Kidney glomerular epithelial cell (primary cell): ENCODE measurements at regions not wholly inside any gene's neighbourhood (a gene's known extent, or its start where the extent isn't known, plus 50 kb on each side); places are given as distances from the start of the nearest gene placed in this dataset.
"Not testable (repeated sequence)": the region's sequence is repeated elsewhere in the genome, so short reads cannot be mapped to it uniquely, and the experiment has no call there.

Experiments
- DNase-seq: peaks from one replicate; lab custom pipeline; 2025; lab: John Stamatoyannopoulos, UW

DNA sequence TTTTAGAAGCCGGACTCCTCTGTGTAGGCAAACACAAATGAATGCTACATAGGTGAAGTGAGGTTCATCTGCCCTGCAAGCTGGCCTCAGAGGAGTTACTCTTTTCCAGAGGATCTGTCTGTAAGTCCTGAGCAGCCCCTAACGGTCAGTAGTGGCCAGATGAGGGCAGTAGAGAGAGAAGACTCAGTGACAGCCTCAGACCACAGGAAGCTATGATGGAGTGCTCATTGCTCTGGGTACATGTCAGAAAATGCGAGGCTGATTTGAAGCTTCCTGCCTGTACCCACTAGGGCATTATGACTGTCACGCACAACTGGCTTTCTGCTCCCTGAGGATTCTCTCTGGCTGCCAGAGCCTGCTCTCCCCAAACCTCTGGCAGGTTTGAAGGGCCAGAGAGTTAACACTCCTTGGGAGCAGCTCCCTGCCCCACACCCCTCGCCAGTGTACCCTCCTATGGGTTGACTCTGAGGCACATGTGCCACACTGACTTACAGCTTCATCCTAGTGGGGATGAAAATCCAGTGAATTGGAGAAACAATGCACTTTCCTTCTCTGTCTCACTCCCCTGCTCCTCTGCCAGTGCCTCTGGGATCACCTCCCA is 141.5 kb downstream of the GABRG2 start:
- DNase-seq = peak; percentile 39

GRCh38 chr5:162214551-162214950 is 147.0 kb downstream of the GABRG2 start:
- no peak for DNase-seq

DNA sequence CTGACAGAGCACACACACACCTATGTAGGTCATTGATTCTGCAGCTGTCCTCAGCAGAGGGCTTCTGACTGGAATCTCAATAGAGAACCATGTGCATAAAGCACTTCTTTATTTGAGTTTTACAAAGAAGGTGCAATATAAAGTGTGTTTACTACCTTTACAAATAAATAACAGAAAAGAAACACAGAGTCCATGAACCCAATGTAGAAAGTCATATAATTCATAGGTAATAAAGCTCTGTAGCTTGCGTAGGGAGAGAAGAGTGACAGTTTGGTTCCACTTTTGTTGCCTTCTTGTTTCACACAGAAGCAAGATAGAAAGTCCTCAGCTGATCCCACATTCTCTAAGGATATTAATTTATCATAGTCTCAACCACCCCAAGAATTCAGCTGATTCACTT is 149.5 kb downstream of the GABRG2 start:
- DNase-seq = no peak

DNA sequence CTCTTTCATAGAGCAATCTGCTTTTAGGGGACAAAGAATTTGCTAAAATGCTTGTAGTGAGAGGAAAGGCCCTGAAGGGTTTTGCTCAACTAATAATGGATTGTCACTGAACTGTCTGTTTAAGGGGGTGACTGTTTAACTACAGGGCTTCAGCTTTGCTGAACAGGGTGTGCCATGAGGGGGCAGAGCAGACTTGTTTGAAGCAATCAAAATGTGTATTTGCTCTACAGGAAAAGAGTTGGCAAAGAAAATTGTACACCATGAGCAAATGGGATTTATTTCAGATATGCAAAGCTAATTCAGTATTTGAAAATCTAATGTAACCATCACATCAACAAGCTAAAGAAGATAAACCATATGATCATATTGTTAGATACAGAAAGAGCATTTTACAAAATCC is 154.3 kb downstream of the GABRG2 start:
- DNase-seq = no peak

DNA sequence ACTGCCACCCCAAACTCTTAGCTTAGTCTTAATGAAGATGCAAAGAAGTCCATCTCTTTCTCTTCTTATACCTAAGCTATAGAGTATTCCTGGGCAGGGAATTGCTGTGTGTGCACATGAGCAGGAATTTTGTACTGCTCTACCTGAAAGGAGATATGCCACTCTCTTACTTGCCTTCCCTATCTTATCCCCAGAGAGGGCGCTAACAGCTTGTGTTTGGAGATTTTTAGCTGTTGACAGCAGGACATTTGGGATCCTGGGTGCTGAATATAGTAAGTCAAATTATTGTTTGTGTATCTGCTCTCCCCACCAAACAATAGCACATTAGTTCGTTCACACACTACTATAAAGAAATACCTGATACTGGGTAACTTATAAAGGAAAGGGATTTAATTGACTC is 159.5 kb downstream of the GABRG2 start:
- no peak for DNase-seq

DNA sequence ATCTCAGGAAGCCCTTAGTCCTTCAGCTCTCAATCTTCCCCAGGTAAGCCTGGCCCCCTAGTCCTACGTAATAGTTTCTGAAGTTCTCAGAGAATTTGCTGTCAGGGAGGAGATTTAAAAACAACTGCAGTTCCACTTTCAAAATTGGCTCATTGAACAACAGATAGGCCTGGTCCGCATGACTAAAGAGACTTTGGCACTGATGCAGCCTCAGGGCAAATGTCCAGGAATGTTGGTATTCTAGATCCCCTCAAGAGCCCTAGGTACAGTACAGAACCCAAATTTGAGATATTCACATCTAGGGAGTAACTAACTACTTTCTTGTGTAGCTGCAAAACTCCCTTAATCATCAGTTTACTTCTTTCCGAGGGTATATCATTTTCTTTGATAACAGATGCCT is 162.8 kb downstream of the GABRG2 start:
- no peak for DNase-seq

GRCh38 chr5:162231522-162231921 is 163.9 kb downstream of the GABRG2 start:
- no peak for DNase-seq

GRCh38 chr5:162240734-162241133 is 173.2 kb downstream of the GABRG2 start:
- DNase-seq = no peak

DNA sequence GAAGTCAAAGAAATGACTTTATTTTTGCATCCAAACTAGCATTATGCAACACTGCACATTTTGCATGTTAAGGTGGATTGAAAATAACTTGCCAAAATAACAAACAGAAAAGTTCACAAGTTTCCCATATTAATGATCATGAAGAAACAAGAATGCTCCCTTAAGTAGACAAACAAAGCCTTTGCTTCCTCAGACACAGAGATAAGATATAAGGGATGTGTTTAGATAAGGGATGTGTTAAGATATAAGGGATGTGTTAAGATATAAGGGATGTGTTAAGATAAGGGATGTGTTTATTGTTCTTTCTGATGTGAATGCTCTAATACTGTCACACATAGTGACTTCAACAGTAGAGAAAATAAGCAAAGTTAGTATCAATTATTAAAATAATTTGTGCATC is 174.8 kb downstream of the GABRG2 start:
- no peak for DNase-seq

DNA sequence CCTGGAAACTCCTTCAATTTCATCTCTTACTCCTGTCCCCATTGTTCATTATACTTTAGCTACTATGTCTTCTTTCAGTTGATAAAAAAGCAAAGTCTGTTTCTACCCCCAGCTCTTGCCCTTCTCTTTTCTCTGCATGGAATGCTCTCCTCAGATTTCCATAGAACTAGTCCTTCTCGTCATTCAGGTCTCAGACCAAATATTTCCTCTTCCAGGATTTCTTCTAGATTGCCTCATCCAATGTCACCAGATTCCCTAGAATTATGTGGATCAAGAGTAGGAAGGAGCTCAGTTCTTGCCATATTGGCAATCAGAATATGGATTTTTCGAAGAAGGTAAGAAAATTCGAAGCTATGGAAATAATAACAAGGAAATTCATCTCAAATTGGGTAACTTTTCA is 176.1 kb downstream of the GABRG2 start:
- DNase-seq = no peak

GRCh38 chr5:162248107-162248713 is 180.6 kb downstream of the GABRG2 start:
- no peak for DNase-seq

GRCh38 chr5:162256711-162257110 is 189.1 kb downstream of the GABRG2 start:
- peak; percentile 18 for DNase-seq

DNA sequence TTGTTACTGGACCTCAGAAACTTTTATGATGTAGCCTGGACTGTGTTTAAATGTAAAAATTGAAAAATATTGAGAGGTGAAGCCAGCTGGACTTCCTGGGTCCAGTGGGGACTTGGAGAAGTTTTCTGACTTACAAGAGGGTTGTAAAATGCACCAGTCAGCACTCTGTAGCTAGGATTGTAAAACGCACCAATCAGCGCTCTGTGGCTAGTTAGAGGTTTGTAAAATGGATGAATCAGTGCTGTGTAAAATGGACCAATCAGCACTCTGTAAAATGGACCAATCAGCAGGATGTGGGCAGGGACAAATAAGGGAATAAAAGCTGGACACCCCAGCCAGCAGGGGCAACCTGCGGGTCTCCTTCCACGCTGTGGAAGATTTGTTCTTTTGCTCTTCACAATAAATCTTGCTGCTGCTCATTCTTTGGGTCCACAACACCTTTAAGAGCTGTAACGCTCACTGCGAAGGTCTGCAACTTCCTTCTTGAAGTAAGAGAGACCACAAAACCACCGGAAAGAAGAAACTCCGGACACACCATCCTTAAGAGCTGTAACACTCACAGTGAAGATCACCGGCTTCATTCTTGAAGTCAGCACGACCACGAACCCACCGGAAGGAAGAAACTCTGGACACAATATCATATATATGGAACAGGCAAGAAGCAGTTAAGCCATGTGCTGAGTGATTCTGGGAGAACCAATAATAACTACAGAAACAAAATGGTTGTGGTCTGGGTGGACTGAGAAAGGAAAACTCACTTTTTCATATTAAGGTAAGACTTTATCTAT is 201.3 kb downstream of the GABRG2 start:
- no peak for DNase-seq

DNA sequence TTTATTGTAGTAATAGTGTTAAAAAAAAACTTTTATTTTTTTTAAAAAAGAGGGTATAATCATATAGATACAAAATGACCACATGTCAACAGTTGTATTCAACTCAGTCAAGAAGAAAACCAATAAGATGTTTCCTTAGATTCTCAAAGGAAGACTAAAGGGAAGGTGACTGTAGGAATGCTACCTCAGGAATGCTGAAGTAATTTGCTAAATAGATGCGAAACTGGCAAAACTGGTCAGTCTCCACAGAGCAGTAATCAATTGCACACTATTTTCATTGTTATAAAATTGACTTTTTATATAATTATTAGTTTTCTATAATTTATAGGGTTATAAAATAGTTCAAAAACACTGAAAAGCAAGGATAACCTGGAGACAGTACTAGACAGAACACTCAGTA is 204.8 kb downstream of the GABRG2 start:
- no peak for DNase-seq

- no peak for DNase-seq
Measured at GRCh38 chr5:162274679-162275078, 207.1 kb downstream of the GABRG2 start.

DNA sequence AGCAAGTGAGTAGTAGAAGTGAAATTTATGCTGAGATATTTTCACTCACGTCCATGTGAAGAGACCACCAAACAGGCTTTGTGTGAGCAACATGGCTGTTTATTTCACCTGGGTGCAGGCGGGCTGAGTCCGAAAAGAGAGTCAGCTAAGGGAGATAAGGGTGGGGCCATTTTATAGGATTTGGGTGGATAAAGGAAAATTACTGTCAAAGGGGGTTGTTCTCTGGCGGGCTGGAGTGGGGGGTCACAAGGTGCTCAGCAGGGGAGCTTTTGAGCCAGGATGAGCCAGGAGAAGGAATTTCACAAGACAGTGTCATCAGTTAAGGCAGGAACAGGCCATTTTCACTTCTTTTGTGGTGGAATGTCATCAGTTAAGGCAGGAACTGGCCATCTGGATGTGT is 207.8 kb downstream of the GABRG2 start:
- DNase-seq = not testable (repeated sequence)

DNA sequence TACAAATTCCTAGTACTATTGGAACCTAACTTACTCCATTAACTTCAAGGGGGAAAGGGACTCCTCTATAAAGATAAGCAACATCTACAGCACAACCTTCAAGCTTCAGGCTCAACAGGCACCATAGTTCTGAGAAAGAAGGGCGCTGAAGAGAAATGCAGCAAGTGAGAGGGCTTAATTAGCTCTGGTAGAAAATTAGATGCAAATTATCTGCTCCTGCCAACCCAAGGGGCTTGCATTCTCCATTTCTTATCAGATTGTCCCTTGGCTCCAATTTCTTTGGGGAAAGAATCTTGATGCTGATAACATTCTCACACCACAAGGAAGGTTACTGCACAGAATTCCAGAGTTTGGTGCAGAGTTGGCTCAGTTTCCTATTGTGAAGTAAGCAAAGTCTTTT is 214.6 kb downstream of the GABRG2 start:
- DNase-seq = no peak

- peak; percentile 54 for DNase-seq
Measured at GRCh38 chr5:162283609-162284008, 216.0 kb downstream of the GABRG2 start.

DNA sequence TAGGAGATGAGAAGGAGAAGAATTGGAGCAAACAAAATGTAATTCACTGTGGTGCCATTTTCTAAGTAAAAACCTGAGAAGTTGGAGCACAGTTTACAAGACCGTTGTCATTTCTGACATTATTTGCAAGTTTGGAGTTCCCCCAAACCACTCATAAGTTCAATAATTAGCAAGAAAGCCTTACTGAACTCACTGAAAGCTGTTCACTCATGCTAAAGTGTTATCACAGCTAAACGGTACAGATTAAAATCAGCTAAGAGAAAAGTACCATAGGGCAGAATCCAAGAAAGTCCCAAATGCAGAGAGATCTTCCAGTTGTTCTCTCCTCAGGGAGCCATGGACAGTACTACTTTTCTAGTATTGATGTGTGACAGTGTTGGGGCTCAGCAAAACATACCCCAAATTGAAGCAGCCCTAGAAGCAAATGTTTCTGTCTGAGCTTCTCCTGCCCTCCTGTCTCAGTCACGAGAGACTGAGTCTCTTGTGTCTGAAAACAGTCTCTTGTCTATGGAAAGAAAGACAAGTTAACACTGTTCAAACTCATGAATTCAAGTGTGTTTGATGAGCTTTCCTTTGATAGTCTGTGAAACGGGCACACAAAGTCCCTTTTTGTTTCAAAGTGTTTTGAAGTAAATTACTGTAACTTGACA is 221.2 kb downstream of the GABRG2 start:
- DNase-seq = no peak

DNA sequence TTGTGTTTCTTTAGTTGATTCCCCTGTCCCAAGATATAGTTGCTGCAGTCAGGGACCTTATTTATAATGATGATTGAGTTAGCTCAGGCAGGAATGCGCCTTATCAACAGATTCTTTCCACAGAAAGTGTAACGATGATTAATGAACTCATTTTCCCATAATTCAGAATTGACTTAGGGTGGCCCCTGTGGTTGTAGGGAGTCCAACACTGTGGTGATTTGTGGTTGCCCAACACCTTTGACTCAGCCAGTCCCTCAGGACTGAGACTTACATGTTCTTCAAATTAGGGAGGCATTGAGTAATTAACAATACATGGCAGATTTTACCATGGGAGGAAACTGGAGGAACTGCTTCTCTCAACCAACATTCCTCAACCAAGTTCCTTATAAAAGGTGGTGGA is 221.9 kb downstream of the GABRG2 start:
- DNase-seq = peak; percentile 35

DNA sequence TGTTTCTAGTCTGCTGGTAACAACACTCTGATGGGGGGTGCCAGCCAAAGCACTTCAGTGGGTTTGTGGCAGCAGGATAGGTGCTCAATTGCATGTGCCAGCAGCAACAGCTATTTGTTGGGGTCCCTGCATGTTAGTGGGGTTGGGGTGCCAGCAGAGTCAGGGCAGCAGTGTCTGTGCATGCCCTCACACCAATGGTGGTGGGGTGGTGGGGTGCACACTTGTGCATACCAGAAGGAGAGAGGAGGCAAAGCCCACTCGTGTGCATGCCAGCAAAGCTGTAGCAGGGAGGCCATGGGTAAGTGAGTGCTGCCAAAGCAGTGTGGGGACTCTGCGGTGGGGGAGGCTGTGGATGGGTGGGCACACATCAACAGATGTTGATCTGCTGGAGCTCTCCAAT is 232.2 kb downstream of the GABRG2 start:
- no peak for DNase-seq

DNA sequence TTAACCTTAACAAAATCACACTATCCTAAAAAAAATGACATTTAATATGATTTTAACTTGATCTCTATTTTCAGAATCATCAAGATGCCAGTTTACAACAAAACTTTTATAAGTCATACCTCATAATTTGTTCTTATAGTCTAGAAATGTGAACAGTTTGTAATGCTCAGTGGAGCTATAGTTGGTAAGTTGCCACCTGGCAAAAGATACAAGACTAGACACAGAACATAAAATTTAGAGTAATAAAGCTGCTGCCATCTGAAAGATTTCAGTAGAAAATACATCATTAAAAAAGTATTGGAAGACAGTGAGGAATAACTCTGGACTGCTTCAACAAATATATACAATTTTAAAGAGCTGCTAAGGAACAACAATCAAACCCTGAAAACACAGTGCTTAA is 233.8 kb downstream of the GABRG2 start:
- no peak for DNase-seq

DNA sequence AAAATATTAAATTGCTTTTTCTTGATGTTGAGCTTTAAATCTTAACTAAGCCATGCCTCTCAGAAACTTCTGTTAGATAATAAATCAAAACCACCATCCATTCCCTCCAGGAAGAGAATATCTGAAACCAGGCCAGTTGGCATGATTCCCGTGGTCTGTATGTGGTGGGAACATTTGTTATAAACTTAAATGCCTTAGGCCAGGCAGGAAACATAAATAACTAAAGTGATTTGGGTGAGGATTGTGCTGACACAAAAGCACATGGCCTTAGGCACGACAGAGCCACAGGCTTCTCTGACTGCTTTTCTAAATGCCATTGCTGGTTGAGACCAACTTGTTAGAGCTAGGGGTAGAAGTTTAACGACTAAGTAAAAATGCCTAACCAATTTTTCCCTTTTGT is 255.9 kb downstream of the GABRG2 start:
- DNase-seq = no peak
